ENCODE measurements at regions not wholly inside any gene's neighbourhood (a gene's known extent, or its start where the extent isn't known, plus 50 kb on each side); places are given as distances from the start of the nearest gene placed in this dataset.
"Not testable (repeated sequence)": the region's sequence is repeated elsewhere in the genome, so short reads cannot be mapped to it uniquely, and the experiment has no call there.

DNA sequence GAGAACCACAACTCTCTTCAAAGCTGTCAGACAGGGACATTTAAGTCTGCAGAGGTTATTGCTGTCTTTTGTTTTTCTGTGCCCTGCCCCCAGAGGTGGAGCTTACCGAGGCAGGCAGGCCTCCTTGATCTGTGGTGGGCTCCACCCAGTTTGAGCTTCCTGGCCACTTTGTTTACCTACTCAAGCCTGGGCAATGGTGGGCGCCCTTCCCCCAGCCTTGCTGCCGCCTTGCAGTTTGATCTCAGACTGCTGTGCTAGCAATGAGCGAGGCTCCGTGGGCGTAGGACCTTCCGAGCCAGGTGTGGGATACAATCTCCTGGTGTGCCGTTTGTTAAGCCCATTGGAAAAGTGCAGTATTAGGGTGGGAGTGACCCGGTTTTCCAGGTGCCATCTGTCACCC, 822.1 kb downstream of the KCNMA1 start:
- H3K27ac Mint-ChIP-seq; DNase-seq; H3K4me1 Mint-ChIP-seq; H3K36me3 ChIP-seq (ENCODE audit: control insufficient read depth, insufficient read depth, low read length); H3K9me3 Mint-ChIP-seq; H3K27ac ChIP-seq (ENCODE audit: low read length); H3K9me3 ChIP-seq (ENCODE audit: control insufficient read depth, insufficient read depth, low read length); H3K4me3 ChIP-seq (ENCODE audit: low read length); H3K36me3 Mint-ChIP-seq; H3K4me1 ChIP-seq (ENCODE audit: control insufficient read depth, insufficient read depth, low read length); H3K27me3 ChIP-seq (ENCODE audit: control insufficient read depth, insufficient read depth, low read length); H3K4me3 Mint-ChIP-seq; ATAC-seq; intact Hi-C loops (cut with micrococcal nuclease); H3K27me3 Mint-ChIP-seq (ENCODE audit: low read depth in 2 of 2): not testable (repeated sequence)
- 63% methylated on average over 4 of the region's 9 CpGs for WGBS (ENCODE audit: insufficient coverage)

GRCh38 chr10:76811430-76811829, 826.2 kb downstream of the KCNMA1 start:
- no peaks in the 10 kb centered on the region for H3K4me1 ChIP-seq (ENCODE audit: control insufficient read depth, insufficient read depth, low read length)
- intact Hi-C loops (cut with micrococcal nuclease), result no loop called here
- H3K27me3 ChIP-seq (ENCODE audit: control insufficient read depth, insufficient read depth, low read length), result no peaks in the 10 kb centered on the region
- no peak overlapping the region for H3K4me3 Mint-ChIP-seq
- DNase-seq, result no peak
- H3K27me3 Mint-ChIP-seq (ENCODE audit: low read depth in 2 of 2), result peaks cover 7 to 8% of the 10 kb centered on the region in 2 donors
- H3K9me3 ChIP-seq (ENCODE audit: control insufficient read depth, insufficient read depth, low read length), result no peaks in the 10 kb centered on the region
- H3K36me3 Mint-ChIP-seq, result no peaks in the 10 kb centered on the region
- H3K27ac Mint-ChIP-seq, result no peak overlapping the region
- H3K4me3 ChIP-seq (ENCODE audit: low read length), result no peak overlapping the region
- ATAC-seq, result no peak
- H3K36me3 ChIP-seq (ENCODE audit: control insufficient read depth, insufficient read depth, low read length), result no peaks in the 10 kb centered on the region
- H3K27ac ChIP-seq (ENCODE audit: low read length), result no peak overlapping the region
- H3K9me3 Mint-ChIP-seq, result peaks cover 0 to 2% of the 10 kb centered on the region in 2 donors
- TF ChIP-seq CTCF (IDR thresholded peaks at IDR 0.05), result no peak
- no peaks in the 10 kb centered on the region for H3K4me1 Mint-ChIP-seq

GRCh38 chr10:76788452-76788811, 849.2 kb downstream of the KCNMA1 start:
- DNase-seq (no peak), ATAC-seq (no peak)
- no peak overlapping the region for H3K27ac ChIP-seq (ENCODE audit: low read length)
- intact Hi-C loops (cut with micrococcal nuclease), result no loop called here
- no peaks in the 10 kb centered on the region for H3K9me3 ChIP-seq (ENCODE audit: control insufficient read depth, insufficient read depth, low read length)
- Mint-ChIP-seq H3K9me3 (peaks cover 0 to 2% of the 10 kb centered on the region in 2 donors), H3K4me1 (peaks cover 0 to 9% of the 10 kb centered on the region in 2 donors), H3K36me3 (no peaks in the 10 kb centered on the region), H3K4me3 (no peak overlapping the region), H3K27ac (no peak overlapping the region), H3K27me3 (ENCODE audit: low read depth in 2 of 2) (peaks cover 5 to 7% of the 10 kb centered on the region in 2 donors)
- H3K4me3 ChIP-seq (ENCODE audit: low read length), result no peak overlapping the region
- H3K4me1 ChIP-seq (ENCODE audit: control insufficient read depth, insufficient read depth, low read length), result no peaks in the 10 kb centered on the region
- WGBS (ENCODE audit: insufficient coverage), result 48% methylated on average over 3 of the region's 4 CpGs
- no peaks in the 10 kb centered on the region for H3K36me3 ChIP-seq (ENCODE audit: control insufficient read depth, insufficient read depth, low read length)
- no peak for TF ChIP-seq CTCF (IDR thresholded peaks at IDR 0.05)
- H3K27me3 ChIP-seq (ENCODE audit: control insufficient read depth, insufficient read depth, low read length), result no peaks in the 10 kb centered on the region

- Mint-ChIP-seq H3K4me3 (no peak overlapping the region), H3K36me3 (no peaks in the 10 kb centered on the region), H3K27ac (no peak overlapping the region), H3K27me3 (ENCODE audit: low read depth in 2 of 2) (peaks cover 5 to 7% of the 10 kb centered on the region in 2 donors), H3K9me3 (peaks cover 0 to 2% of the 10 kb centered on the region in 2 donors), H3K4me1 (peaks cover 0 to 9% of the 10 kb centered on the region in 2 donors)
- no peak for TF ChIP-seq CTCF (IDR thresholded peaks at IDR 0.05)
- no peaks in the 10 kb centered on the region for H3K9me3 ChIP-seq (ENCODE audit: control insufficient read depth, insufficient read depth, low read length)
- intact Hi-C loops (cut with micrococcal nuclease), result no loop called here
- ATAC-seq (no peak), DNase-seq (no peak)
- no peak overlapping the region for H3K4me3 ChIP-seq (ENCODE audit: low read length)
- H3K27me3 ChIP-seq (ENCODE audit: control insufficient read depth, insufficient read depth, low read length), result no peaks in the 10 kb centered on the region
- H3K27ac ChIP-seq (ENCODE audit: low read length), result no peak overlapping the region
- H3K36me3 ChIP-seq (ENCODE audit: control insufficient read depth, insufficient read depth, low read length), result no peaks in the 10 kb centered on the region
- WGBS (ENCODE audit: insufficient coverage), result 95% methylated on average over 3 of the region's 3 CpGs
- H3K4me1 ChIP-seq (ENCODE audit: control insufficient read depth, insufficient read depth, low read length), result no peaks in the 10 kb centered on the region
These were observed 849.7 kb downstream of the KCNMA1 start for GRCh38 chr10:76787746-76788451.
